ENCODE measurements at regions not wholly inside any gene's neighbourhood (a gene's known extent, or its start where the extent isn't known, plus 50 kb on each side); places are given as distances from the start of the nearest gene placed in this dataset.
A peak's percentile ranks its signal among the peaks of the same experiment; 100 is the strongest.

DNA sequence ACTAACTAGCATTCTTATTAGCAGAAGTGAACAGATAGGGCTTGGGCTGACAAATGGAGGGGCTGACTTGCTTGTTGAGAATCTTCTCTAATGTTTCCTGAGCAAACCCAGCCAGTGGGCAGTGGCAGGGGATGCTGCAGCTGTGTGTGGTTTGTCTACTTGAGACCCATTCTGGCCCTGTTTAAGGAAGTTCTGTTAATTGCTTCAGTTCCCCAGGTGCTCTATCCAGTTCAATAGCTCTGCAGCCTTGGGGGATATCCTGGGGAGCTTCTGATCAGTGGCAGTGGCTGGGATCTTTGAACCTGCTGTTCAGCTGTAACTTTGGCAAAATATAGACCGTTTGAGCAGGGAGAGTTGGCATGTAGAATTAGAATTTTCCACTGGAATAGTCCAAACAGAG is 137.4 kb downstream of the ZNF326 start:
- in situ Hi-C loops (cut with MboI; ENCODE audit: low pct_unique_long_range_greater_than_20kb, low sequenced_read_pairs): no loop called here

DNA sequence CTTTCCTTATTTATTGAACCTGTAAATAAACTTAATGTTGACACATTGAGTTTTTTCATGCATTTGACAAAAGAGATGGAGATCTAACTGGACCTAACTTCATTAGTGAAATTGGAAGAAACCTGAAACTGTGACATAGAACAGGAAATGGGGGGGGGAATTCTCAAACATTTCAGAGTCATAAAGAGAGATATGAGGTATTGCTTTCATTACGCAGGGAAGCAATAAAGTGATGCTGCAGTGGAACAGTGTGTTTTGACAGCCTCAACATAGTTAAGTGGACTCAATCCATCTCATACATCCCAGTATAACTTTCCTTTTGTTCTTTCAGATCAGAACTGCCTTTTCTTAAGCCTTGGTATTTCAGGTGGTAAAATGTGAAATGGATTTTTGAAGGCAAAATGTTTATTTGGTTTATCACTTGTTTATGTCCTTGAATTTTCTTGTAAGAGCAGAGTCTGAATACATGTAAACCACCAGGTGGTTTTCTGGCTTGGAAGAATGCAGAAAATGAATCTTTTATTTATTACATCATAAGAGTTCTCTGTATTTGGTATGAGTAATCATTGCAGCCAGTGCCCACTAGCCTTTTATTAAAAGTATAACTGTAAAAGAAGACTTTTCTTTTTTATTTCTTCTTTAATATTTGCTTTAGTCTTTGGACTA is 132.5 kb downstream of the ZNF326 start:
- in situ Hi-C loops (cut with MboI; ENCODE audit: low pct_unique_long_range_greater_than_20kb, low sequenced_read_pairs): no loop called here

More for the DNA sequence above, 137.4 kb downstream of the ZNF326 start:
- no peak for DNase-seq

GRCh38 chr1:90126834-90127233 is 131.9 kb downstream of the ZNF326 start:
- in situ Hi-C loops (cut with MboI; ENCODE audit: low pct_unique_long_range_greater_than_20kb, low sequenced_read_pairs): no loop called here
- no peak for DNase-seq

More for the DNA sequence above, 132.5 kb downstream of the ZNF326 start:
- no peak for DNase-seq

DNA sequence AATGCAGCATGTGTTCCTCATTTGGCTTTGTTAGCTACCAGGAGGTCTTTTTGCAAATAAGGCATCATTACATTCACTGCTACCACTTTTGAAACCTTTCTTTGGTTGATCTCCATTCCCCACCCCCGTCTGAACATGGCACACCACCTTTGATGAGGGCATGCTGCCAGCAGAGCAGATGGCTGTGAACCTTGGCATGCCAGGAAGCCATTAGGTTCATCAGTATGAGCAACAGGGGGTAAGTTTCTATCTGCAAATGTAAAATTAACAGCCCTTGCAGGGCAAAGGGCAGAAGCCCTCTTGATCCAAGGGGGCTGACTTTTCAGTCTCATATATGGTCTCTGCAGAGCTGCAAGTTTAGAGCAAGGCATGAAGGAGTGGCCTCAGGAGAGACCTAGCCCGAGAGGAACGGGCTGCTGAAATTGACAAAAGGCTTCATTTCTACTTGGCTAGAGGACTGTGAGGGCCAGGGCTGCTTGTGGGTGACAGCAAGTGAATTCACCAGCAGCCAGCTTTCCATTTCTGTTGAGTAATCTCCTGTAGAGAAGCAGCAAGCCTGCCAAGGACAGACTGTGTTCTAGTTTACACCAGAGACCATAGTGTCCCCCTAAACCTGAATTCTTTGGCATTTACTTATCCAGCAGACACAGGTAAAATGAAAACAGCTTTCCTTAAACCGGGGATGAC is 127.9 kb downstream of the ZNF326 start:
- DNase-seq: no peak
- in situ Hi-C loops (cut with MboI; ENCODE audit: low pct_unique_long_range_greater_than_20kb, low sequenced_read_pairs): no loop called here

DNA sequence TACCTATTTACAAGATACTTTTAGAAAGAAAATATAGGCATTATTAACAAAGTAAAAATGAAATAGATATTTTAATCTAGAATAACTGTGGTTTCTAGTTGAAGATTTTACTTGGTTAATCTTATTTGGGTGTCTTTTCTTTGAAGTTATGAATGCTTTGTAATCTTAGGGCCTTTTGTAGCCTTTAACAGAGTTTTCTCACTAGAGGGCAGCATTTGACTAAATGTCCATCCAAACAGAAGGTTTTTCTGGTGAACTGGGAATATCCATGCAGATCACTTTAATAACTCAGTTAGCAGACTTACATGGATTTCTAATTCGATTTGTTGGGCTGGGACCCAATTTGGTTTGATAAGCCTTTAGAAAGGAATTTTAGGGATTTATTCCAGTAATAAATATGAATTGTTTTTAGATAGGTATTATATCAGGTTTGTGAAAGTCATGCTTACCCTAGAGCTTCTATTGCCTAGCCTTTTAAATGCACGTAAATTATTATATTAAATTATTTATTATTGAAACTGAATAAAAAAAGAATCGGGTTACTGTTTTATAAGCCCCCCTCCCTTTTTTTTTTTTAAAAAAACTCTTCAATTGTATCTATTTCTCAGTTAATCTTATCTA is 119.7 kb downstream of the ZNF326 start:
- in situ Hi-C loops (cut with MboI; ENCODE audit: low pct_unique_long_range_greater_than_20kb, low sequenced_read_pairs): no loop called here

DNA sequence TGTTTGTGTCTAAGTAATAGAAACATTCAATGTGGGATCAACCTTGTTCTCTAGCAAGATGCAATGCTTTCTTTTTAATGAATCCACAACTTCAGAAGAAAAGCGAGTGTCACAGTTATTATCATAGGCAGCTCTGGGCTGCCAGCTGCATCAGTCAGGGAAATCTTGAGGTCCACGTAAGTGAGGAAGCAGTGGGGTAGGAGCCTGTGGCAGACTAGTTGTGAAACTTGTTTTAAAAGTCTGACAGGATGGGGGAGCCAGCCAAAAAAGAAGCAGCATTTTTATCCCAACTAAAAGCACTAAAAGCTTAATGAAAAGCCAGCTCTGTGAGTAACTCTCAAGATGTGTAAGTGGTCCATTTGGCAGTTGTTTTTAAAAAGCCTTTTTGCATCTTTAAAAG is 113.1 kb downstream of the ZNF326 start:
- DNase-seq: no peak
- in situ Hi-C loops (cut with MboI; ENCODE audit: low pct_unique_long_range_greater_than_20kb, low sequenced_read_pairs): no loop called here

More for the DNA sequence above, 119.7 kb downstream of the ZNF326 start:
- peak; percentile 70 for DNase-seq

DNA sequence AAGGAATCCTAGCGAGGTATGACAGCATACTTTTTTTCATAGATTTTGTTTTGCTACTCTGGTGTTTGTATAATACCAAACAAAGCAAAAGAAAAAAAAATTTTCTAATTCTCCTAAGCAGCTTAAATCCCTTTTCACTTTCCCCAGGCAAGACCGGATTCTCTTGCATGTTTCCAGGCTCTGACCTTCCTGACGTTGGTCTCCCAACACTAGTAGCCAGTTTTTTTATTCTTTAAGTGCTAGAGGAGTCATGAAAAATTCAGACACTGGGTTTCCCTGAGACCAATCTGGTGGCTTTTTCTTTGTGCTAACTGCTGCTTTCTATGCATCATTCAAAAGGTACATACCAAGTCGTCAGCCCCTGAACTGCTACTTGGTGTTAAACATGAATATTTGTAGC is 111.4 kb downstream of the ZNF326 start:
- in situ Hi-C loops (cut with MboI; ENCODE audit: low pct_unique_long_range_greater_than_20kb, low sequenced_read_pairs): no loop called here

GRCh38 chr1:90104941-90105538 is 110.1 kb downstream of the ZNF326 start:
- in situ Hi-C loops (cut with MboI; ENCODE audit: low pct_unique_long_range_greater_than_20kb, low sequenced_read_pairs): no loop called here
- no peak for DNase-seq

More for the DNA sequence above, 111.4 kb downstream of the ZNF326 start:
- no peak for DNase-seq

DNA sequence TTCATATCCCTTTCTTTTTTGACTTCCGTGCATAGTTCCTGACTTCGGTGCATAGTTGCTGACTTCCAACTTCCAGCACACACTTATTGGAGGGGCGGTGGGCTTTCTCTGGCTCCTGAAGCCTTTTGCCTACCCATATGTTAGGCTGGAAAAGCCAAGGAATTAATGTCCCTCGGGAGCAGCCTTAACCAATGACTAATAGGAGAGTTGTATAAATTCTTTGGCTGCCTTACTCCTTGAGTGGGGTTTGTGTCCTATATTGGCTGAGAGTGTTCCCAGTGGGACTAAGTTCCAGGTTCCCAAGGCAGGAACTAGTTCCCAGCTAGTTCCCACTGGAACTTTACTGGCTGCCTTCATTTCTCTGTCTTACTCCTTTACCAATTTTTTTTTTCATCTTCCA is 105.7 kb downstream of the ZNF326 start:
- DNase-seq: no peak
- in situ Hi-C loops (cut with MboI; ENCODE audit: low pct_unique_long_range_greater_than_20kb, low sequenced_read_pairs): no loop called here

DNA sequence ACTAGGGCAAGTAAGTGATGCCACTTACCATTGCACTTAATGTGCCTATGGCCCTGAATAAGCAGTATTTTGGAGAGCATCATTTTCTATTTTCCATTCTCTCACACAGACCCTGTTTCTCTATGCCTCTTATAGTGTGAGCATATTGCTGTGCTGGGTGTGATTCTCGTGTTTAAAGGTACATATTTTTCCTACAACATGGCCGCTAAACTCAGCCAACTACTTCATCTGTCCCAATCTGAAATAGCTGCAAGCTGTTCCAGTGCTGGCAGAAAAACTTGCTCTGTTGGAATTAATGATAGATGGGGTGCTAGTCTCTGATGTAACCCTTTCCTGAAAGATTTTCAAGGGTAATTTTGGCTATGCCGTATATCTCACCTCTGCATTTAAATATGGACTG is 97.5 kb downstream of the ZNF326 start:
- in situ Hi-C loops (cut with MboI; ENCODE audit: low pct_unique_long_range_greater_than_20kb, low sequenced_read_pairs): no loop called here
- DNase-seq: no peak
